Transverse colon (tissue), 4 donors: ENCODE measurements at regions not wholly inside any gene's neighbourhood (a gene's known extent, or its start where the extent isn't known, plus 50 kb on each side); places are given as distances from the start of the nearest gene placed in this dataset.

Source experiments
- CTCF ChIP-seq, 5 experiments: fragments of 200-600 bp in 3 of 5; fragments of 450-650 bp in 2 of 5; sonication (generic) in 3 of 5; IDR thresholded peaks; 1 replicate in 2 of 5; 2 replicates in 3 of 5; pipeline ENCODE4 v1.5.1; 2016 to 2017; ENCODE audit warnings: antibody characterized with exemption in 5 of 5, inconsistent platforms in 3 of 5, mild to moderate bottlenecking in 2 of 5, moderate library complexity in 1 of 5
- EP300 ChIP-seq: sonication (generic); formaldehyde crosslinking; IDR thresholded peaks from one replicate; pipeline ENCODE4 v1.6.1; 2017; ENCODE audit warnings: antibody characterized with exemption, low read depth
- POLR2A ChIP-seq: fragments of 450-650 bp; IDR thresholded peaks from one replicate; pipeline ENCODE4 v1.6.1; 2016; ENCODE audit warnings: antibody characterized with exemption, mild to moderate bottlenecking, moderate library complexity
- POLR2AphosphoS5 ChIP-seq, 3 donors: sonication (generic); formaldehyde crosslinking; IDR thresholded peaks; one replicate each; pipeline ENCODE4 v1.6.1; 2016; ENCODE audit warnings: antibody characterized with exemption in 3 of 3

- TF ChIP-seq POLR2AphosphoS5 (IDR thresholded peaks at IDR 0.05) (no peak), POLR2A (no peak), EP300 (no peak), CTCF (IDR thresholded peaks at IDR 0.05) (no peak)
Observed at GRCh38 chr6:106908386-106908840, 66.1 kb downstream of the CD24 start.
